K562 (cell line): ENCODE measurements at regions not wholly inside any gene's neighbourhood (a gene's known extent, or its start where the extent isn't known, plus 50 kb on each side); places are given as distances from the start of the nearest gene placed in this dataset.

ENCODE experiments used
- ATAC-seq: fragments of 200-7000 bp; cut with Tn5 transposase; 3 replicates; pipeline ENCODE4 v1.9.1; 2020; ENCODE audit warnings: moderate library complexity
- BruUV-seq: library from RNA; stranded (reverse); fragments of 400-500 nt; replicated peaks from 2 replicates; lab custom pipeline; 2021; lab: Mats Ljungman, UMichigan
- CTCF ChIA-PET: fragments of 300-600 bp; formaldehyde crosslinking; extraction: SDS; loops from one replicate; lab custom pipeline; 2021; ENCODE audit warnings: low intra/inter-chr PET ratio; lab: Yijun Ruan, JAX
- POLR2A ChIA-PET: fragments of 300-600, 350-650 bp; sonication (Branson Sonifier 250); formaldehyde crosslinking; extraction: SDS; loops from one replicate; lab custom pipeline; 2021; ENCODE audit warnings: antibody characterized with exemption, inconsistent platforms; lab: Yijun Ruan, JAX
- DNase-seq, 4 experiments: peaks; one replicate each; pipeline versions ENCODE4 v3.0.0 to v3.0.0-alpha.2; 2011 to 2018; ENCODE audit warnings: low spot score in 3 of 4, mixed read lengths in 3 of 4; ENCODE audit errors: extremely low read depth in 1 of 4
- FAIRE-seq: peaks from 2 replicates; lab custom pipeline; 2011; peaks lifted over from hg19 to GRCh38; lab: Jason Lieb, UNC
- H2AFZ ChIP-seq: 2 replicates; pipeline ENCODE4 v1.6.0; 2011; ENCODE audit warnings: low read depth, low read length, control low read depth, inconsistent platforms
- H3K27ac ChIP-seq: fragments of 200-600 bp; 3 replicates; pipeline ENCODE4 v1.8.0; 2011; ENCODE audit warnings: low read depth, mild to moderate bottlenecking, control low read depth, inconsistent platforms, low read length, moderate library complexity, mixed read lengths; ENCODE audit errors: extremely low read depth
- H3K27me3 ChIP-seq, 2 experiments: fragments of 300-600 bp in 1 of 2; 2 replicates in 1 of 2; 3 replicates in 1 of 2; pipeline versions ENCODE4 v1.6.0 to v1.8.0; 2011; ENCODE audit warnings: inconsistent platforms in 2 of 2, low read length in 2 of 2, mild to moderate bottlenecking in 1 of 2, mixed read lengths in 1 of 2, moderate library complexity in 1 of 2; ENCODE audit not compliant: control insufficient read depth in 2 of 2, insufficient read depth in 2 of 2
- H3K36me3 ChIP-seq: fragments of 300-600 bp; 3 replicates; pipeline ENCODE4 v1.8.0; 2011; ENCODE audit warnings: mild to moderate bottlenecking, low read length, inconsistent platforms; ENCODE audit not compliant: control insufficient read depth, insufficient read depth
- H3K4me1 ChIP-seq, 2 experiments: fragments of 200-600 bp in 1 of 2; replicated peaks in 1 of 2; 2 replicates in 1 of 2; 3 replicates in 1 of 2; pipeline versions ENCODE4 v1.5.1 to v1.8.0; 2011; ENCODE audit warnings: inconsistent platforms in 2 of 2, low read length in 2 of 2, mild to moderate bottlenecking in 1 of 2, mixed read lengths in 1 of 2, moderate library complexity in 1 of 2; ENCODE audit not compliant: control insufficient read depth in 2 of 2, insufficient read depth in 2 of 2
- H3K4me2 ChIP-seq: 2 replicates; pipeline ENCODE4 v1.6.1; 2011; ENCODE audit warnings: low read length, control low read depth, inconsistent platforms, mixed read lengths; ENCODE audit not compliant: insufficient read depth
- H3K4me3 ChIP-seq: fragments of 200-600 bp; sonication (generic), shearing (Covaris generic); 2 replicates; pipeline ENCODE4 v1.5.1; 2016; ENCODE audit warnings: control low read depth, inconsistent platforms
- H3K79me2 ChIP-seq: fragments of 200-600 bp; 3 replicates; pipeline ENCODE4 v1.8.0; 2011; ENCODE audit warnings: low read length, inconsistent platforms; ENCODE audit not compliant: control insufficient read depth, insufficient read depth
- H3K9ac ChIP-seq, 2 experiments: 2 replicates each; pipeline versions ENCODE4 v1.6.0 to v1.6.1; 2011; ENCODE audit warnings: low read depth in 2 of 2, low read length in 2 of 2, control low read depth in 1 of 2, inconsistent platforms in 1 of 2, mild to moderate bottlenecking in 1 of 2, mixed read lengths in 1 of 2; ENCODE audit not compliant: insufficient read depth in 1 of 2
- H3K9me1 ChIP-seq: one replicate; pipeline ENCODE4 v1.6.0; 2011; ENCODE audit warnings: inconsistent platforms, mild to moderate bottlenecking, low read length, moderate library complexity; ENCODE audit not compliant: control insufficient read depth, insufficient read depth
- H3K9me3 ChIP-seq: replicated peaks from 2 replicates; pipeline ENCODE4 v1.5.1; 2011; ENCODE audit warnings: low read depth, low read length, inconsistent platforms; ENCODE audit not compliant: control insufficient read depth, insufficient read depth
- H4K20me1 ChIP-seq: replicated peaks from 2 replicates; pipeline ENCODE4 v1.6.1; 2011; ENCODE audit warnings: low read length, inconsistent platforms, mixed read lengths; ENCODE audit not compliant: control insufficient read depth, insufficient read depth
- CC2D1A ChIP-seq: fragments of 450-650 bp; IDR thresholded peaks from 2 replicates; pipeline ENCODE4 v1.6.1; 2017; ENCODE audit warnings: mild to moderate bottlenecking
- DACH1 ChIP-seq: fragments of 450-650 bp; IDR thresholded peaks from 2 replicates; pipeline ENCODE4 v1.6.1; 2018; ENCODE audit not compliant: partially characterized antibody
- DIDO1 ChIP-seq: fragments of 450-650 bp; IDR thresholded peaks from 2 replicates; pipeline ENCODE4 v1.6.1; 2016; ENCODE audit warnings: low read depth, missing biosample characterization, missing genetic modification characterization
- ETV5 ChIP-seq: sonication (generic); formaldehyde crosslinking; IDR thresholded peaks from 2 replicates; pipeline ENCODE4 v1.4.0; 2020; ENCODE audit warnings: low read depth, mild to moderate bottlenecking, missing genetic modification reagents
- MAZ ChIP-seq, 2 experiments: fragments of 450-650 bp in 1 of 2; sonication (generic) in 1 of 2; formaldehyde crosslinking; IDR thresholded peaks in 1 of 2; conservative IDR thresholded peaks in 1 of 2; 2 replicates each; pipeline versions ENCODE4 v1.4.0 to v1.5.0; 2020; ENCODE audit warnings: mild to moderate bottlenecking in 1 of 2, missing genetic modification reagents in 1 of 2
- POLR2B ChIP-seq: fragments of 450-650 bp; IDR thresholded peaks from 2 replicates; pipeline ENCODE4 v1.6.1; 2018; ENCODE audit warnings: low read depth; ENCODE audit not compliant: partially characterized antibody
- RCOR1 ChIP-seq, 2 experiments: IDR thresholded peaks; 2 replicates each; pipeline ENCODE4 v1.6.1; 2012; ENCODE audit warnings: low read depth in 2 of 2, low read length in 2 of 2, borderline replicate concordance in 1 of 2, improper control_type of control experiment in 1 of 2
- RNF2 ChIP-seq: sonication (generic); IDR thresholded peaks from 2 replicates; pipeline ENCODE4 v1.6.1; 2016
- SMAD4 ChIP-seq: fragments of 250-450 bp; sonication (Bioruptor Pico); conservative IDR thresholded peaks from 2 replicates; pipeline ENCODE4 v1.8.0; 2021; ENCODE audit warnings: inconsistent platforms, mild to moderate bottlenecking, moderate library complexity
- YY1 ChIP-seq, 3 experiments: IDR thresholded peaks; 2 replicates each; pipeline ENCODE4 v1.6.1; 2011; ENCODE audit warnings: low read length in 2 of 3, mild to moderate bottlenecking in 2 of 3, moderate library complexity in 2 of 3, borderline replicate concordance in 1 of 3, control low read depth in 1 of 3, low read depth in 1 of 3; ENCODE audit not compliant: insufficient read depth in 3 of 3, insufficient replicate concordance in 2 of 3, control insufficient read depth in 1 of 3, insufficient read length in 1 of 3; ENCODE audit errors: extremely low read depth in 1 of 3
- ZBTB17 ChIP-seq: fragments of 450-650 bp; formaldehyde crosslinking; IDR thresholded peaks from 2 replicates; pipeline ENCODE4 v1.4.0; 2020; ENCODE audit warnings: mild to moderate bottlenecking
- WGBS: fragments of 100-300 bp; shearing (Covaris generic); methylation state at CpG from one replicate; pipeline ENCODE4 v1.1.6; 2016; ENCODE audit warnings: low coverage, mixed read lengths; ENCODE audit not compliant: insufficient coverage; ENCODE audit errors: missing lambda C conversion rate; 5-methylcytosine and 5-hydroxymethylcytosine counted together
- in situ Hi-C: fragments of 300-500 bp; cut with MboI; formaldehyde crosslinking; loops from 4 replicates; pipeline ENCODE4 v1.15.0; 2018; ENCODE audit warnings: inconsistent platforms, mixed read lengths
- intact Hi-C: fragments of 100-400 bp; cut with micrococcal nuclease; formaldehyde crosslinking; loops from 2 replicates; pipeline ENCODE4 v1.14.2; 2022
- TF ChIP-seq, protein P1 (sequence below): sonication (generic); IDR thresholded peaks from 2 replicates; pipeline ENCODE4 v1.6.1; 2016
- TF ChIP-seq, protein P2 (sequence below), 2 experiments: IDR thresholded peaks; 2 replicates each; pipeline ENCODE4 v1.6.1; 2012; ENCODE audit warnings: improper control_type of control experiment in 2 of 2, low read depth in 2 of 2, low read length in 2 of 2, borderline replicate concordance in 1 of 2
- TF ChIP-seq, protein P3 (sequence below): fragments of 450-650 bp; formaldehyde crosslinking; conservative IDR thresholded peaks from 2 replicates; pipeline ENCODE4 v1.4.0; 2022; ENCODE audit warnings: mild to moderate bottlenecking, missing genetic modification characterization

DNA sequence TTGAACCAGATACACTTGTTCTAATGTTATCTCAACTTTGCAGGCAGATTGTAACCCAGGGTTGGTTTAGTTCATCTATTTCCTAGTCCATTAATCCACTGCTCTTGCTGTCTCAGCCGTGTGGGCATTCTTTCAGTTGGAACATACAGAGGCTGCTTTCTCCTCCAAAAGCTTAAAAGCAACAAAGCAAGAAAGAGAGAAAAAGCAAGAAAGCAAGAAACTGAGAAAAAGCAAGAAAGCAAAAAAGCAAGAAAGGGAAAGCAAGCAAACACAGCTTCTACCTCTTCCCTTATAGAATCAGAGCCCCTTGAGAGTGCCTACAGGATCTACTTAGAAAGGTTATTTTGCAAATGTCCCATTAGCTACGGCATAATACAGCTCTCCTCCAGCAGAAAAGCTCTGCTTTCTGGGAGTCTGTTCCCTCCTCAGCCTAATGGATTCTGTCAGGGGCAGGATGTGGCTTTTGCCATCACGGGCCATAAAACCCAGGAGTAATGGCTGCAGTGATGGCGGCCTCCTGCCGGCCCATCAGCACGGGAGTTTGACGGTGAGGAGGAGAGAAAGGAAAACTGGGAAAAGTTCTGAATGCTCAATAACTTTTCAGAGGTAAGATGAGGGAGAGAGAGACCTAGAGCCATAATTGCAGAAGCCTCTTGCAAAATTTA lies 156.8 kb upstream of the JARID2 start:
- no peaks in the 10 kb centered on the region; a peak in 1 of 5 replicates for H3K27me3 ChIP-seq
- POLR2A ChIA-PET: interaction anchor here (0.6 to 4.2 kb wide), 16 partner anchors 9 to 497 kb away, joined by 3 to 35 read pairs (median 3); partner anchors contain the start of gene JARID2
- H3K9ac ChIP-seq: peak overlapping the region; percentile 91
- peak; percentile 91 for FAIRE-seq
- H3K36me3 ChIP-seq: peaks cover 9% of the 10 kb centered on the region; the same call in 1 of the 3 replicates
- H3K4me2 ChIP-seq: peak overlapping the region; percentile 96
- CTCF ChIA-PET: no interaction called here
- H3K9me1 ChIP-seq: no peaks in the 10 kb centered on the region
- H4K20me1 ChIP-seq: no peaks in the 10 kb centered on the region
- WGBS: 4% methylated on average over 7 of the region's 7 CpGs
- H3K4me1 ChIP-seq: peaks cover 28 to 50% of the 10 kb centered on the region in 2 experiments
- BruUV-seq: no TSS peak
- peak; percentile 70 to 86 (median 78) for DNase-seq
- in situ Hi-C loops (no loop called here), intact Hi-C loops (loop anchor here (2.0 to 10.0 kb wide), 5 partner anchors 26 to 538 kb away; no protein-coding TSS in a partner anchor)
- H3K9me3 ChIP-seq: no peaks in the 10 kb centered on the region
- ATAC-seq: peak; percentile 54
- peaks cover 50% of the 10 kb centered on the region for H3K79me2 ChIP-seq
- peak overlapping the region; percentile 96 for H3K27ac ChIP-seq
- H2AFZ ChIP-seq: peak overlapping the region; percentile 78
- peak overlapping the region; percentile 48 for H3K4me3 ChIP-seq
- TF ChIP-seq RCOR1 (IDR thresholded peaks at IDR 0.05; ENCODE audit: borderline replicate concordance in 1 of 2, low read depth in 2 of 2, low read length in 2 of 2): 0 out of 4 replicates have a peak, but pooled peaks of 1 of the 2 experiments have one; percentile 68
- peak; percentile 73 for TF ChIP-seq ETV5
- TF ChIP-seq SMAD4 (CRISPR knock-in tag): peak; percentile 8
- peak; percentile 51 for TF ChIP-seq ZBTB17 (CRISPR knock-in tag)
- TF ChIP-seq RNF2: peak; percentile 58; the same call in 1 of the 2 replicates
- TF ChIP-seq, protein P1, sequence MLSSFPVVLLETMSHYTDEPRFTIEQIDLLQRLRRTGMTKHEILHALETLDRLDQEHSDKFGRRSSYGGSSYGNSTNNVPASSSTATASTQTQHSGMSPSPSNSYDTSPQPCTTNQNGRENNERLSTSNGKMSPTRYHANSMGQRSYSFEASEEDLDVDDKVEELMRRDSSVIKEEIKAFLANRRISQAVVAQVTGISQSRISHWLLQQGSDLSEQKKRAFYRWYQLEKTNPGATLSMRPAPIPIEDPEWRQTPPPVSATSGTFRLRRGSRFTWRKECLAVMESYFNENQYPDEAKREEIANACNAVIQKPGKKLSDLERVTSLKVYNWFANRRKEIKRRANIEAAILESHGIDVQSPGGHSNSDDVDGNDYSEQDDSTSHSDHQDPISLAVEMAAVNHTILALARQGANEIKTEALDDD: peak; percentile 97
- TF ChIP-seq DACH1: peak; percentile 57
- peak; percentile 68 to 97 (median 86) for TF ChIP-seq YY1 (IDR thresholded peaks at IDR 0.05; ENCODE audit: borderline replicate concordance in 1 of 3, control insufficient read depth in 1 of 3, extremely low read depth in 1 of 3, insufficient read depth in 3 of 3, insufficient read length in 1 of 3, insufficient replicate concordance in 2 of 3, low read depth in 1 of 3, low read length in 2 of 3)
- TF ChIP-seq, protein P2, sequence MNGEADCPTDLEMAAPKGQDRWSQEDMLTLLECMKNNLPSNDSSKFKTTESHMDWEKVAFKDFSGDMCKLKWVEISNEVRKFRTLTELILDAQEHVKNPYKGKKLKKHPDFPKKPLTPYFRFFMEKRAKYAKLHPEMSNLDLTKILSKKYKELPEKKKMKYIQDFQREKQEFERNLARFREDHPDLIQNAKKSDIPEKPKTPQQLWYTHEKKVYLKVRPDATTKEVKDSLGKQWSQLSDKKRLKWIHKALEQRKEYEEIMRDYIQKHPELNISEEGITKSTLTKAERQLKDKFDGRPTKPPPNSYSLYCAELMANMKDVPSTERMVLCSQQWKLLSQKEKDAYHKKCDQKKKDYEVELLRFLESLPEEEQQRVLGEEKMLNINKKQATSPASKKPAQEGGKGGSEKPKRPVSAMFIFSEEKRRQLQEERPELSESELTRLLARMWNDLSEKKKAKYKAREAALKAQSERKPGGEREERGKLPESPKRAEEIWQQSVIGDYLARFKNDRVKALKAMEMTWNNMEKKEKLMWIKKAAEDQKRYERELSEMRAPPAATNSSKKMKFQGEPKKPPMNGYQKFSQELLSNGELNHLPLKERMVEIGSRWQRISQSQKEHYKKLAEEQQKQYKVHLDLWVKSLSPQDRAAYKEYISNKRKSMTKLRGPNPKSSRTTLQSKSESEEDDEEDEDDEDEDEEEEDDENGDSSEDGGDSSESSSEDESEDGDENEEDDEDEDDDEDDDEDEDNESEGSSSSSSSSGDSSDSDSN (IDR thresholded peaks at IDR 0.05; ENCODE audit: borderline replicate concordance in 1 of 2, low read depth in 2 of 2, low read length in 2 of 2): peak in 1 of 2 experiments; percentile 52; a peak in 2 of 4 replicates
- peak; percentile 16 to 17; a peak in 1 of 4 replicates for TF ChIP-seq MAZ (CRISPR knock-in tag; conservative IDR thresholded peaks at IDR 0.05 in 1 of 2, IDR thresholded peaks at IDR 0.05 in 1 of 2)
- TF ChIP-seq POLR2B: peak; percentile 63
- TF ChIP-seq, protein P3, sequence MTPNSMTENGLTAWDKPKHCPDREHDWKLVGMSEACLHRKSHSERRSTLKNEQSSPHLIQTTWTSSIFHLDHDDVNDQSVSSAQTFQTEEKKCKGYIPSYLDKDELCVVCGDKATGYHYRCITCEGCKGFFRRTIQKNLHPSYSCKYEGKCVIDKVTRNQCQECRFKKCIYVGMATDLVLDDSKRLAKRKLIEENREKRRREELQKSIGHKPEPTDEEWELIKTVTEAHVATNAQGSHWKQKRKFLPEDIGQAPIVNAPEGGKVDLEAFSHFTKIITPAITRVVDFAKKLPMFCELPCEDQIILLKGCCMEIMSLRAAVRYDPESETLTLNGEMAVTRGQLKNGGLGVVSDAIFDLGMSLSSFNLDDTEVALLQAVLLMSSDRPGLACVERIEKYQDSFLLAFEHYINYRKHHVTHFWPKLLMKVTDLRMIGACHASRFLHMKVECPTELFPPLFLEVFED (CRISPR knock-in tag): 0 out of 2 replicates have a peak, but pooled peaks have one; percentile 14
- 0 out of 2 replicates have a peak, but pooled peaks have one; percentile 16 for TF ChIP-seq DIDO1 (tag)
- TF ChIP-seq CC2D1A: no peak
